ENCODE measurements at regions not wholly inside any gene's neighbourhood (a gene's known extent, or its start where the extent isn't known, plus 50 kb on each side); places are given as distances from the start of the nearest gene placed in this dataset.
"Not testable (repeated sequence)": the region's sequence is repeated elsewhere in the genome, so short reads cannot be mapped to it uniquely, and the experiment has no call there.

DNA sequence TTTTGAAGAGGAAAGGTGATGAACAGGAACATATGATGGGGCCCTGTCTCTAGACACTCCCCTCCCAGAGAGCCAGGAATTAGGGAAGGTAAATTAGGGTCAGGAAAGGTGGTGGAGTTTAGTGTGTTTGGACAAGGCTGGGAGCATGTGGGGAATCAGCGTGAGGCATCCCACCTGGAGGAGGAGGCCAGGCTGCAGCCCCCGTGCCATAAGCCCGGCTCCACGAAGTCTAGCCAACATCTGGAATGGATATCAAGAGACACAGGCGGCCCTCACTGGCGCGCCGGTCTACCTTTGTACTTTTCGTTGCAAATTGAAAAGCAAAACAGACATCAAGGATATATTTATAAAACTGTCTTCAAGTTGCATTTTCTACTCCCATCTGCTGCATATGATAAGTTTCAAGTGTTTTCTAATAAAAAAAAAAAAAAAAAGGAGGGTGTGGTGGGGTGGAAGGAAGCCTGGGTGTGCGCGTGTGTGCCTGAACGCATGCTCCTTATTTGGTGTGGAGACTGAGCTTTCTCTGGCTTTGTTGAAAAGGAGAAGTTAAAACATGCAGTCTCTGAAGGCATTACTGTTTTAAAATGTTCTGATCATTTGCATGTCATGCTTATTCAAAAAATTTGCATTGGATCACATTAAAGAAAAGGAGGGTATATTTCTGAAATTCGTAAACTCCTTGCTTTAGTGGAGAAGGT, 546.7 kb upstream of the ID2 start:
- DNase-seq = peak in 1 of 3 donors; percentile 65

DNA sequence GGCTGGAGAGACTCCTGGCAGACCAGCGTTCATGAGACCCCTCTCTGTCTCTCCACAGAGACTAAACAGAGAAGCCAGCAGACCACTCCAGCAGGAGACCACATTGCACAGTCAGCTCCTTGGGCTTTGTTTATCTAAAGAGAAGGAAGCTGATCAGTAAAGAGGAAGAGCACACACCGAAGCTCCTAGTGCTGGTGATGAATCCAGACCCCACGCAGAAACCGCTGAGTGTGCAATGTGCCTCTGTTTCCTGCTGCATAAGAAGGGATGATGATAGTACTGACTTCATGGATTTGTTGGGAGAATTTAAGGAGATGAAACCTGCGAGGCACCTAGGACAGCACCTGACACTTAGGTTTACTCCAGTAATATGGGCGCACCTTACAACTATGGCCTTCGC, 544.1 kb upstream of the ID2 start:
- DNase-seq = no peak

DNA sequence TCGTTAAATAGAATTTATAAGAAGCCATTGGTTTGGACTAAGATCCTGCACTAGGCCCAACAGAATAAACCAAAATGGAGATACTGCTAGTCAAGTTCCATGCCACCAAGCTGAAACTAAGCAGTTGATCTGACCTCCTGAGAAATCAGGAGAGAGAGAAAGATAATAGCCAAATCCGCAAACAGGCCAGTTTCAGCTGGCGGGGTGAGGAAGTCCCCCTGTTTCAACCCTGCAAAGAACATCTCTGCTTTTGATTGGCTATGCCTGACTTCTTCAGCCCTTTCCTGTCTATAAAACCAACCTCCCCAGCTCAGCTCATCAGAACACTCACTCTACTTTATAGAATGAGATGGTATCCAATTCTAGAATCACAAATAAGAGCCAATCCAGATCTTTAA, 543.3 kb upstream of the ID2 start:
- no peak for DNase-seq

DNA sequence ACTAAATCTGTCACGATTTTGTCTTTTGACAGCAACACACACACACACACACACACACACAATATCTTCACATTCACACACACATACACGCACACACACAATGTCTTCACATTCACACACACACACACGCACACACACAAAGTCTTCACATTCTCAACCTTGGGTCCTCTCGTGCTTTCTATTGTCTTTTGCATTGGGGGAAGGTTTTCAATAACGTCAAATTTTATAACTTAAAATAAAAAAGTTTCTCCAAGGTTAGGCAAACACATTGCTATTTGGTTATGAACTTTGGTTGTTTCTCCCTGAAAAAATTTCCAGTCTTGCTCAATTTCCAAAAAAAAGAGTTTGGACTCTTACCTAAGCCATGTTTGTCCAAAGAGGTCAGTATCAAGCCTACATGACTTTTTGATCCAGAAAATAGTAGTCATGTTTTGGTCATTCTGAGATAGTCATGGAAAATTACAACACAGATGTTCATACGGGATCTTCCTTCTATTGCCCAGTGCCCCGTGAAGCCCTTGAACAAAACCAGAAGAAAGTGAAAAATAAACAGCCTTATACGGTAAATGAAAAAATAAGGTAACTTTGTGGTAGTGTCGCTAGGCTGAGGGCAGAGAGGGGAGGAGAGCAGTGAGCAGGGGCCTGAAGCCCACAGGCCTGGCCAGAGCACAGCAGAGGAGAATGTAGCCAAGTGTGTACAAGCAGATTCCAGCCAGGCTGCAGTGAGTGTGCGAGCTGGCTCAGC, 542.8 kb upstream of the ID2 start:
- no peak for DNase-seq

DNA sequence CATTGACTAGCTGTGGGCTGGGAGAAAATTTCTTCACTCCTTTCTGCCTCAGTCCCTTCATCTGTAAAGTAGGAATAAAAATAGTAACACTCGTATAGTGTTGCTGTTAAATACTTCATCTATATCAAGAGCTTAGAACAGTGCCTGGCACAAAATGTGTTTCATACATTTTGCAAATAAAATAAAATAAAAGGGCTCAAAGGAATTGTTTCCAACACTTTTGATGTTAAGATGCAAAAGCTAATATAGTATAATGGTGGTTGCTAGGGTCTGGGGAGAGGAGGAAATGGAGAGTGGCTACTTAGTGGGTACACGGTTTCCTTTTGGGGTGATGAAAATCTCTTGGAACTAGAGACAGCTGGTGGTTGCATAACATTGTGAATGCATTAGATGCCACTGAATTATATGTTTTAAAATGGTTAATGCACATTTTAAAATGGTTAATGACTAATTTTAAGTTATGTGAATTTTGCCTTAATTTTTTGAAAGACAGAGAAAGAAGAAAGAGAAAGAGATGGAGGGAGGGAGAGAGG, 542.1 kb upstream of the ID2 start:
- DNase-seq = no peak

DNA sequence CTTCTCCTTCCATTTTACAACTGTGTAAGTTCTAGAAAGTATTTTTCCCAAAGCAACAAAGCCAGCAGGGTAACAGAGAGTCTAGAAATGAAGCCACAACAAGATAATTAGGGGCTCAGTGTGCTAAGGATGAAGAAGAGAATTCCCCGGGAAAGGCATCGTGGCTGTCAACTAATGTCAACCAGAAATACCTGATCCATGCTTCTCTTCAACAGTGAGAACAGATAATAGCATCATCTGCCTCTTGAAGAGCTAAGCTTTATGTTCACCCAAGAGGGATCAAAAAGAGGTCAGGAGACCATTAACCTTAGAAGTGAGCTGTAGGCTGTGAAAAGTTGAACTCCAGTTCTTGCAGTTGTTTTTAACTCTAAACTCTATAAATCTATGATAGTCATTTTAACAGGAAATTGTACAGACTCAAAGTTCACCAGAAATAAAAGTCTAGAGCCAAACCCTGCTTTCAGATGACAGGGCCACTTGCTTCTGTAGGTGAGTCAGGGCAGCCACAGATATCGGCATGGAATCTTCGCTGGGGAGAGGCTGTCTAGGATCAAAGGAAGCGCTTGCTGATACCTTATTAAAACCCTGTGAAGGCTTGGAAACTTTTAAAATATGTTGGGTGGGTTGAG, 540.7 kb upstream of the ID2 start:
- DNase-seq = no peak

DNA sequence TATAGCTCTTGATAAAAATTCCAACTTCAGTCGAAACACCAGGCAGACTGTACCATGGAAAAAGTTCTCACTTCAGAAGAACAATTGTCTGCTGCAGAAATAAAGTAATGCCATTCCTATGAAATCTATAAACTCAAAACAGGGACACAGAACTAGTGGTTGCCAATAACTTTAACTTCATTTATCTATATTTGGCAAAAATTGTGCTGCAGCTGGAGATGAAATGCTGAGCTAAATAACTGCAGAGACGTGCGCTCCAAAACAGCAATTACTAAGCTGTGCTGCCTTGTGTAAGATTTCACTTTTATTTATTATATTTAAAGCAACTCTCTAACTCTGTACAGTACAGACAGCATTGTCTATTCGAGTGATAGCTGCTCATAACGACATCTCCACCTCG, 540.1 kb upstream of the ID2 start:
- peak; percentile 66 to 87 (median 76) for DNase-seq

DNA sequence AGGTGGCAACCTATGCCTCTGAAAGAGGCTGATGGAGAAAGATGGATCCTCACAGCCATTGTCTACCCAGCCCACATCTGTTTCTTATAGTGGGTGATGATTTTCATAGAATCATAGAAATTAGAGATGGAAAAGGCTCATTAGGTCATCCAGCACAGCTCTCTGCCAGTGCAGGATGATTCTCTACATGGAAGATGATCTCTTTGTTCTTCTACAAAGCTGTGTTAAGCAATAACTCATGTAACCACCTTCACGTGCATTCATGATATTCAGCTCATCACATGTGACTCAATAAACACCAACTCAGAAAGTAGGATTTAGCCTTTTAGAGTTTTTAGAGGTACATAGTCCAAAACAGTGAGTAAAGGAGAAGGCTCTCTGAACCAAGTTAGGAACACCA, 539.4 kb upstream of the ID2 start:
- DNase-seq = peak in 1 of 3 donors; percentile 49

DNA sequence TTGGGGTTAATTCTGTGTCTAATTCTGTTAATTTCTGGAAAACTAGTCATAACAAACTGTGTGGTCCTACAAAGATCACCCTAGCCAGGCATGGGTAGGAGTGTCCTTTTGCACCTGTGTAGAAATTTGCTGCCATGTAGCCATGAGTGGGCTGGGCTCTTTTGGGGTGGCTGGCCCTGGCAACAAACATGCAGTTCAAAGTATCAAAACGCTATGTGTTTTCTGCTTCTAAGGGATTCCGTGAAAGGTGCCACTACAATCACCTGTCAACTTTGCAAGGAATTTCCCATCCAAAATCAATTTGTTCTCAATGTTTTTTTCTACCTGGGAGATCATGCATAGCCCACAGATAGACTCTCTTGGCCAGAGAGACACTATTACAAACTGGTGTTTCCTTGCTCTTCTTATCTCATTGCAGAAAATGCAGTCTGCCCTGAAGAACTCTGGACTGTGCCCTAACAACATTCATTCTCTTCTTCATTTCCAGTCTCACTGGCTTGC, 537.7 kb upstream of the ID2 start:
- DNase-seq = no peak

DNA sequence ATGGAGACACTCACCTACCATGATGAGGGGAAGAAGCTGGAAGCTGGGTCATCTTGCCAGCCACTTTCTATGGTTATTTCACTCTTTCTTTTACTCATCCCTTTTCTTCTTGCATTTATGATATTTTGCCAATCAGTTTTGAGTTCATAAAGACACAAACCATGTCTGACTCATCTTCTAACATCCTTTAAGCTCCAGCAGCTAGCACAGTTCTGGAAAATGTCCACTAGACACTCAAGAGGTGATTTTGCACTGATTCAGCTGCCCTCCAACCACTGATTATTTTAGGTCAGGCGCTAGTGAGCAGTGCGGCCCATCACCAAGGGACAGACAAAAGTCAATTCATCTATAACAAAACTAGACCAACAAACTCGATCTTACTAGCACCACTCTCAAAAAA, 537.1 kb upstream of the ID2 start:
- peak in 1 of 3 donors; percentile 58 for DNase-seq

DNA sequence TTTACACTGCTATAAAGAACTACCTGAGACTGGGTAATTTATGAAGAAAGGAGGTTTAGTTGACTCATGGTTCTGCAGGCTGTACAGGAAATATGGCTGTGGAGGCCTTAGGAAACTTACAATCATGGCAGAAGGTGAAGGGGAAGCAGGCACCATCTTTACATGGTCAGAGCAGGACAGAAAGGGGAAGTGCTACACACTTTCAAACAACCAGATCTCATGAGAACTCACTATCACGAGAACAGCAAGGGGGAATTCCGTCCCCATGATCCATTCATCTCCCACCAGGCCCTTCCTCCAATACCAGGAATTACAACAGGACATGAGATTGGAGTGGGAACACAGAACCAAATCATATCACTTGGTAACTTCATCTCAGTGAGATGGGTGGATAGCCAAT, 536.5 kb upstream of the ID2 start:
- DNase-seq = not testable (repeated sequence)

DNA sequence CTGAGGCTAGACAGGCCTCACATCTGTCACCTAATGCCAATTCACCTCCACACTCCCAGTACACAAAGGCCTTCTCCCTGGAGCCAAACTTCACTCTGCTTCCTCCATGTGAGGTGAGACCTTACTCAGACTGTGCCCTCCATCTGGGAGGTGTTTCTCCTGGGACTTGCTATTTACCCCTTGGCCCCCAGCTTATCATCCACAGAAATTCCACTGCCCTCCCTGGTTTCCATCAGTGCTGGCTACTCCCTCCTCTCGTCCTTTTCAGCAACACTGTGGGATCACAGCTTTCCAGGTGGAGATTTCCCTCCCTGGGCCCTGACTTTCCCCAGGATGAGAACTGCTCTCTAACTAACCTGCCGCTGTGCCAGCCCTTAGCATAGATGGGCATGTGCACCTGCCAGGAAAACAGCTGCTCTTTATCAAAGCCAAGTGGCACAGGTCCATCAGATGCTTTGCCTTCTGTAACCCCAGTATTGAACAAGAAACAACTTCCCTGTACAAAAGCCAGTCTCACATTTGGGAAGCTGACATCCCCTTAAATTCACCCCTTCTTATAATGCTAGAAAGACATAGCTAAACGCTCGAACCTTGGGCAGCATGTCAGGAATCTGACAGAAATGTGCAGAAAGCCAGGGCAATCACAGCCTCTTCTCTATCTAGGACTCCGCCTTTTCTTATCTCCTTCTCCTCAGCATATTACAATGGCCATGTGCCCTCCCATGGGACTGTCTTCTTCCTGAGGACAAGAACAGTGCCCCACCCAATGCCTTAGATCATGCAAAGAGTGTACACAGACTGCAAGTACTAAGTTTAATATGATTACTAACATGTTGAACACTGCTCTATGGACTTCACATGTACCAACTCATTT, 535.5 kb upstream of the ID2 start:
- peak in 1 of 3 donors; percentile 38 for DNase-seq

DNA sequence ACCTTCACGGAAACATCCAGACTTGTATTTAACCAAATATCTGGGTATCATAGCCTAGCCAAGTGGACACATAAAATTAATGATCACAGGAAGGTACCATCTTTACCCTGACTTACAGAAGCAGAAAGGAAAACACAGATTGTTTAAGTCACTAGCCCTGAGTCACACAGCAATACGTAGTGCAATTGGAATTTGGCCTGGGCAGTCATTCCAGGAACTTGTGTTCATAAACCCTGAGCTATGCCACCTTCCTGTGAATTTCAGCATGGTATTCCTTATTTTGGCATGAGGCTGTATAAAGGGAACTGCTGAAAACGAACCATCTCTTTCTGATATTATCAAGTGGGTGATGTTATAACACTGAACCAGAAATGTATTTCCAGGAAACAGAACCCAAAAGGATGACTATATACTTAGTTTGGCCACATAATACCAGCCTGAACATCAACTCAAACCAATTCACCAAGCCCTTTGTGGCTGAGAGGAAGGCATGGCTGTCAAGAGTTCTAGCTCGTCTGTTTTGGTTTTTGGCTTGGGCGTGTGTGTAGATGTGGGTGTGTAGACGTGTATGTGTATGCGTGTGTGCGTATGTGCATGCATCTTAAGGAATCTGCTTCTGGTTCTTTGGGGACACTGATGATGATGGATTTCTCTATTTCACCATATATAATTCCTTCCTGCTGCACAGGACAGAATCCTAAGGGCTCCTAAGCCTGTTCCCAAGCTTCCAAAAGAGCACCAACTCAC, 533.4 kb upstream of the ID2 start:
- DNase-seq = peak in 1 of 3 donors; percentile 76

DNA sequence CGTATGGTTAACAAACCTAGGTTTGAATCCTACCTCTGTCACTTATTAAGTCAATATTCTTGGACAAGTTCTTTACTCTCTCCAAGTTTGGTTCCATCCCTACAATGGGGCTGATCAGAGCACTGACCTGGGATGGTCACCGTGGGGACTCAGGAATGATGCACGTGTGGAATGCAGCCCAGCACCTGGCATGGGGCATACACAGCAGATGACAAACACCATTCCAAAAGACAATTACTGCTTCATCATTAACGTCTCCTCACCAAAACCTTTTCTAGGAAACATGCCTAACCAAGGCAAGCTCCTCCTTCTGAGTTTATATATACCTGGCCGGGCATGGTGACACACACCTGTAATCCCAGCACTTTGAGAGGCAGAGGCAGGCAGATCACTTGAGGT, 532.9 kb upstream of the ID2 start:
- no peak for DNase-seq

DNA sequence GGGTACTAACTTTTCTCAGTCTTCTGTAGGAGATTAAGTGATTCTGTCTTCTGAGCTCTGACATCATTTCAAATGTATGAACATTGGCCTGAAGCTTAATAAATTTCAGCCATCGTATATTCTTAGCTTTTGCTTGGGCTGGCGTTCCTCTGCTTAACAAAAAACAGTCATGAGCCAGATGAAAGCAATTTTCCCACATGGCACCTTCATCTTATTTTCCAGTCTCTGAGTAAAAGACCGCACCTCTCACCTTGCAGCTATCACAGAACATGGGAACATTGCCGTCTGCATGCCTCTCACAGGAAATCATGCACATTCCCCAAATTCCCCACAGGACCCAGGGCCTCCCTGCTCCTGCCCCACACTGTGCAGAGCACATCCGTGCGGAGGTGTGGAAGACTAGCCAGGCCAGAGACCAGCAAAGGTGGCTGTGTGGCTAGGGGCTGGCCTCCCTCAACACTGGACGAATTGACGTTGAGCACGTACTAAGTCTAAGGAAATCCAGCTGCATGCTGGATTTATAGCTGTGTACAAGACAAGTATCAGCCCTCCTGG, 531.8 kb upstream of the ID2 start:
- peak in 2 of 3 donors; percentile 61 to 70 for DNase-seq

DNA sequence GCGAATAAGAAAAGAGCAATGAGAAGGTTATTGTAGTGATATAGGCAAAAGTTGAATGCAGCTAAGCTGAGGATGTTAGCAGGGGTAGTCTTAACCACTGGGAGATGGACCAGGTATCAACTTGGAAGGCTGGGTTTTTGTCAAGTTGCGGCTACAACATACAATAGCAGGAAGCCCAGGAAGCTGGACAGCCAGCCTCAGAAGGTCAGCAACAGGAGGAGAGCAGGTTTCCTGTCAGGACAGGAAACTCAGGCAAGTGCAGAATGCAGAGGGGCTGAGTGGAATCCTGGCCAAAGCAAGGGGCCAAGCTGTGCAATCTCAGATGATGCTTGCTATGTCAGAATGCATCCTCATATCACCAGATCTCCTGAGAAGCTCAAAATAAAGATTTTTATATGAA, 530.0 kb upstream of the ID2 start:
- DNase-seq = no peak

DNA sequence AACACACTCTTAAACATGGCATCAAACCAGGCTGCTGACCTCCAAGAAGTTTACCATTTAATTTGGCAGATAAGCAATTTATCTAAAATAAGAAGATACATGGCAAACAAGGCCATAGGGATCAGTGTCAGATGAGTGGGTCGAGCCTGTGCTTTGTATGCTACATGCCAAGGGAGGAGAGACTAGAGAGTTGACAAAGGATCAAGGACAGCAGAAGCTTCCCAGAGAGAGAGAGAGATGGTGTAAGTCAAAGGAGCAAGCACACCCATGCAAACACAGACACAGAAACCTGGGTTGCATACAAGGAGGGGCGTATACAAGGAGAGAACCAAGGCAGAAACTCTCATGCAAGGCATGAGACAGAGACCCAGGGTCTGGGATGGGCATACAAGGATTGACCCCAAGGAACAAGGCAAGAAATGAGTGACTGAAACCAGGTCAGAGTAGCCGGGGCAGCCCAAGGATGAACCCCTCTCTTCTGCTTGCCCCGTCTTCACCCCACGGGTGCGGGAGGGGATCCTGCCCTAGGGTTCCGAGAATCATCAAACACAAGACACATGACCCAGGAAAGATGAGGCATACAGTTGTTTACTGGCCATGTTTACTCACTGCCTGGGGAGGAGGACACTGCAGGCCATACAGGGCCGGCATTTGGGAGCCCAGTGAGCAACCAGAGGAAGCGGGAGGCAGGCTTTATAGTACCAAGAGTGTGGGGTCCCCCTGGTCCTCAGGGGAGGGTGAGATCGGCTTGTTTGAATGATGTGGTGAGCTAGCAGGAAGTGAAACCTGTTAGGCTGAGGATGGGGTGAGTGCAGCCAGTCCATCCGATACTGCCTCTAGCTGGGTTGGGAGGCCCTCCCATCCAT, 529.2 kb upstream of the ID2 start:
- no peak for DNase-seq

DNA sequence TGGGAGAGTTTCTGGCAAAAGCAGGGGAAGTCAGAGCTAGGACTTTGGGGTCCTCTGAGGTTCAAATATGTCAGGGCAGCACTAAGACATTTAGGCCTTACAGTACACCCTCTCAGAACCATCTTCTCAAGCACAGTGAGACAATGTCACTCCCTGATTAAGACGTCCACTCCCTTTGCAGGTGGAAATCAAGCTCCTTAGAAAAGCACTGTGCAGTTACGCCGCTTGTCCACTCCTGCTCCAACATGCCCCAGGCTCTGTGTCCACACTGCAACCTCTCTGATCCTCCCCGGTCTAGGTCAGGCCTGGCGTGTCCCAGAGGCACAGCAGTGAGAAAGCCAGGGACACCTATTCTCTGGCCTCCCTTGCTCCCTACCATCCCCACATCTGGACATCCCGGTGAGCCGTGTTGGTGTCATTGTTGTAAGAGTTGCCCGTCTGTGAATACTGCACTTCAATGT, 528.6 kb upstream of the ID2 start:
- no peak for DNase-seq

DNA sequence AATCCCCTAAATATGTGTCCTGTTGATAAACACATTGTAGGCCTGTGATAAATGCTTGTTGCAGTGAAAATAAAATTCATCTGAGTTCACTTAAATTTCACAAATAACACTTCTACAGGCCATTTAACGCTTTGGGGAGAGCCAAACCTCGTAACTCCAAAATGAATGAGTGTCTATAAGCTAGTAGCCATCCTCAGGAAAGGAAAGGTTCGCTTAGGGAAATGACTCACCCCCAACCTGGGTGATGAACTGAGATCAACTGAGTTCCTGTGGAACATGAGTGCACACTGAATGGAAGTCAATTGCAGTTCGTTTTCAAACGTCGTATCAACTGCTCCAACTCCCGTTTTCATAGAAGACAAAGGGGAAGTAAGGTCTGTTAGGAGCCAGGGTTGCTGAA, 527.6 kb upstream of the ID2 start:
- no peak for DNase-seq
